Mesendoderm (in vitro differentiated cells): ENCODE measurements at regions not wholly inside any gene's neighbourhood (a gene's known extent, or its start where the extent isn't known, plus 50 kb on each side); places are given as distances from the start of the nearest gene placed in this dataset.

Experiments used
- DNase-seq: peaks from one replicate; pipeline ENCODE4 v3.0.0; 2013
- H2AK5ac ChIP-seq: 2 replicates; pipeline ENCODE4 v1.6.1; 2013; ENCODE audit warnings: low read length, inconsistent platforms
- H2BK120ac ChIP-seq: 2 replicates; pipeline ENCODE4 v1.6.1; 2013; ENCODE audit warnings: low read depth, mild to moderate bottlenecking, low read length, moderate library complexity, mixed read lengths
- H2BK15ac ChIP-seq: replicated peaks from 2 replicates; pipeline ENCODE4 v1.6.1; 2013; ENCODE audit warnings: low read depth, mild to moderate bottlenecking, moderate library complexity
- H2BK5ac ChIP-seq: 2 replicates; pipeline ENCODE4 v1.6.1; 2013; ENCODE audit warnings: low read length, inconsistent platforms
- H3K18ac ChIP-seq: 2 replicates; pipeline ENCODE4 v1.6.1; 2013; ENCODE audit warnings: mild to moderate bottlenecking, low read length, mixed read lengths
- H3K23ac ChIP-seq: one replicate; pipeline ENCODE4 v1.6.1; 2013; ENCODE audit warnings: low read length
- H3K27ac ChIP-seq: 2 replicates; pipeline ENCODE4 v1.5.1; 2013; ENCODE audit warnings: low read depth, mild to moderate bottlenecking, inconsistent platforms, low read length, moderate library complexity
- H3K27me3 ChIP-seq: 2 replicates; pipeline ENCODE4 v1.6.1; 2013; ENCODE audit warnings: low read length, control low read depth, mild to moderate bottlenecking, inconsistent platforms; ENCODE audit not compliant: insufficient read depth, poor library complexity
- H3K36me3 ChIP-seq: 2 replicates; pipeline ENCODE4 v1.6.1; 2013; ENCODE audit warnings: low read length, inconsistent platforms; ENCODE audit not compliant: control insufficient read depth, insufficient read depth
- H3K4ac ChIP-seq: one replicate; pipeline ENCODE4 v1.6.1; 2013; ENCODE audit warnings: low read depth, mild to moderate bottlenecking, low read length, moderate library complexity
- H3K4me1 ChIP-seq: 2 replicates; pipeline ENCODE4 v1.6.1; 2013; ENCODE audit warnings: low read depth, low read length, inconsistent platforms; ENCODE audit not compliant: control insufficient read depth
- H3K4me2 ChIP-seq: 2 replicates; pipeline ENCODE4 v1.6.1; 2013; ENCODE audit warnings: low read length
- H3K4me3 ChIP-seq: 2 replicates; pipeline ENCODE4 v1.5.1; 2013; ENCODE audit warnings: mild to moderate bottlenecking, low read length
- H3K56ac ChIP-seq: one replicate; pipeline ENCODE4 v1.6.1; 2013; ENCODE audit warnings: low read length
- H3K79me1 ChIP-seq: 2 replicates; pipeline ENCODE4 v1.6.1; 2013; ENCODE audit warnings: low read length, inconsistent platforms
- H3K79me2 ChIP-seq: 2 replicates; pipeline ENCODE4 v1.6.1; 2013; ENCODE audit warnings: mild to moderate bottlenecking, low read length; ENCODE audit not compliant: control insufficient read depth, insufficient read depth
- H3K9ac ChIP-seq: 2 replicates; pipeline ENCODE4 v1.6.1; 2013; ENCODE audit warnings: low read length, inconsistent platforms
- H4K5ac ChIP-seq: one replicate; pipeline ENCODE4 v1.6.1; 2013; ENCODE audit warnings: low read length
- H4K8ac ChIP-seq: one replicate; pipeline ENCODE4 v1.6.1; 2013; ENCODE audit warnings: low read depth, mild to moderate bottlenecking, control low read depth, low read length, moderate library complexity
- WGBS: extraction: QIAGEN DNeasy Blood & Tissue Kit; methylation state at CpG from one replicate; pipeline ENCODE4 v1.1.7; 2013; ENCODE audit warnings: low lambda C conversion rate, missing lambda C conversion rate; ENCODE audit not compliant: insufficient coverage; ENCODE audit errors: extremely low coverage; 5-methylcytosine and 5-hydroxymethylcytosine counted together

DNA sequence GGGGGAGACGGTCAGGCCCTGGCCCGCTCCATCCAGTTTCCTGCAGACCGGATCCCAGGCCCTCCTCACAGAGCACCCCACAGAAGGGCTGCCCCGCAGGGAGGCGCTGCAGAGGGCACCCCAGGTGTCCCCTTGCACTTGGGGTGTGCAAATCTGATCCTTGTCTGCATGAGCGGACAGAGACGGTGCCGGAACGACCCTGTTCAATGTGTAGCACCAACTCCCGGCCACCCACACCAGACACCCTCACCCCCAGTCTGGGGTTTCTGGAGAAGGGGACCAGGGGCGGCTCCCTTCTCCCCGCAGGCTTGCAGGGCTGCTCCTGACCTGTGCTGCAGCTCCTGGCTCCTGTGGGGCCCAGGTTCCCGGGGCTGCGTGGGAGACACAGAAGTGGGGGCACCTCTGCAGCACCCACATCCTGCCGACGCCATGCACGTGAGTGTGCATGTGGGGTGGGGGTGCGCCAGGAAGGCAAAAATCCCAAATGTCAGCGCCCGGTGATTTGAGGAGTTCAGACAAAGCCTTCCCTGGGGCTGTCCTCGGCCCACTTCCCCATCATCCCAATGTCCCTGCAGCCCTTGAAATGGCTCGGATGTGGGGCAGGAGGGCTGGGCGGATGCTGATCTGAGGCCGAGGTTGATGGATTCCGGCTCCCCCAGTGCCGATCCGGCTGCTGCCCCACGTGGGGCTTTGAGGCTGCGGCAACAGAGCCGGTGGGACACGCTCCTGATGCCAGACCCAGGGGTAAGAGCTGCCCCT is 85.3 kb upstream of the BHLHE23 start:
- H3K27me3 ChIP-seq = no peaks in the 10 kb centered on the region

DNA sequence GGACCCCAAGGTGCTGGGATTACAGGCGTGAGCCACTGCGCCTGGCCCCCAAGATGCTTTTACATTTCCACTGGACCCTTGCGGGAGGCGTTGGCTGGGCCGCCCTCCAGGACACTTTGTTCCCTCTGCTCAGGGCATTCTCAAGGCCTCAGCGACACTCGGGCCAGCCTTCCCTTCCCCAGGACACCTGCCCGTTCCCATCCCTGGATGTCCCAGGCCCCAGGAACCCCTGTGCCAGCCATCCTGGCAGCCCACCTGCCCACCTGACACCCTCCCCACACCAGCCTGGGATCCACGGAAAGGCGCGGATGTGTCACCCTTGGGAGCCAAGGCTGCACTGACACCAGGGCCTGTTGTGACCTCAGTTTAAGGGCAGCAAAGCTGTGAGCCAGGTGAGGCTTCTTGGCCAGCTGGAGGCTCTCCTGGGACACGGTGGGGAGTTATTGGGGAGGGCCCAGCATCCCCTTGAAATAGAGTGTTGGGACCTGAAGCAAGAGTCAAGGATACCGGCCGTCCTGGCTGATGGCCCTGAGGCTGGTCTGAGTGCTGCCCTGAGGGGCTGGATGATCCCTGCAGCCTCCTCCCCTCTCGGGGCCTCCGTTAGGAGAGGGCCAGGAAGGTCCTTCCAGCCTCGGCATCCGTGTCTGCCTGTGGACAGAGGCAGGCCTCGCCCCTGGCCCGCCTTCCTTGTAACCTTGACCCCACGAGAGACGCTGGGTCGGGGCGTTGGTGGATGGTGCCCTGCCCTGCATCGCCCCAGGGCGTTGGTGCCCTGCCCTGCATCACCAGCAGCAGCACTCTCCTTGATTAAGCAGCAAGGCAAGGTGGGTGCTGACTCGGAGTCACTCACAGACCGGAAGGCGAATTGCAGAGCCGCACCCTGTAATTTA is 84.2 kb upstream of the BHLHE23 start:
- Histone ChIP-seq H3K56ac (no peak overlapping the region), H4K5ac (no peak overlapping the region), H3K27ac (no peak overlapping the region), H2BK15ac (no peak overlapping the region), H2BK5ac (no peak overlapping the region), H3K4me3 (no peak overlapping the region), H2BK120ac (no peak overlapping the region), H3K79me2 (no peaks in the 10 kb centered on the region), H3K36me3 (no peaks in the 10 kb centered on the region), H3K18ac (no peak overlapping the region), H3K27me3 (no peaks in the 10 kb centered on the region), H3K79me1 (no peaks in the 10 kb centered on the region), H3K9ac (no peak overlapping the region), H3K4me1 (no peaks in the 10 kb centered on the region), H2AK5ac (no peak overlapping the region), H3K4me2 (no peak overlapping the region), H3K23ac (no peak overlapping the region), H4K8ac (no peak overlapping the region), H3K4ac (no peak overlapping the region)
- DNase-seq = no peak
- WGBS = no CpG with 5 or more reads among the region's 30 CpGs

More for the DNA sequence above, 85.3 kb upstream of the BHLHE23 start:
- H3K4me3 ChIP-seq = no peak overlapping the region
- H2BK120ac ChIP-seq = no peak overlapping the region
- no peaks in the 10 kb centered on the region for H3K36me3 ChIP-seq
- H3K23ac ChIP-seq = no peak overlapping the region
- H3K4me1 ChIP-seq = no peaks in the 10 kb centered on the region
- H3K27ac ChIP-seq = no peak overlapping the region
- H4K8ac ChIP-seq = no peak overlapping the region
- no CpG with 5 or more reads among the region's 31 CpGs for WGBS
- no peak overlapping the region for H2BK15ac ChIP-seq
- no peak overlapping the region for H3K18ac ChIP-seq
- H3K4me2 ChIP-seq = no peak overlapping the region
- no peak overlapping the region for H3K4ac ChIP-seq
- DNase-seq = no peak
- H3K56ac ChIP-seq = no peak overlapping the region
- H2AK5ac ChIP-seq = no peak overlapping the region
- no peak overlapping the region for H4K5ac ChIP-seq
- H2BK5ac ChIP-seq = no peak overlapping the region
- no peaks in the 10 kb centered on the region for H3K79me1 ChIP-seq
- no peak overlapping the region for H3K9ac ChIP-seq
- no peaks in the 10 kb centered on the region for H3K79me2 ChIP-seq

DNA sequence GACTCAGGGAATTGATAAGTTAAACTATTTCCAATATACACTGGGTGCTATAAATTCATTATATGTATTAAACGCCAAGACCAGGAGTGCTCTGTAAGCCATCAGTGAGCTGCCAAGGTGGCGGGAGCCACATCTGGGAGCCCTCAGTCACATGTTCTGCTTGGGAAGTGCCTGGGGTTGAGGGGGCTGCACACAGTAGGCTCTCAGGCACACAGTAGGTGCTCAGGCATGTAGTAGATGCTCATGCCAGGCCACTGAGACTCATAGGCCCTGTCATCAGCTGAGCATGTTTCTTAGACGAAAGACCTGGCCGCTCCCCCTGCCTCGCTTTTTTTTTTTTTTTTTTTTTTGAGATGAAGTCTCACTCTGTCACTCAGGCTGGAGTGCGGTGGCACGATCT is 83.3 kb upstream of the BHLHE23 start:
- H3K79me1 ChIP-seq = no peaks in the 10 kb centered on the region
- no peaks in the 10 kb centered on the region for H3K79me2 ChIP-seq
- H3K18ac ChIP-seq = no peak overlapping the region
- no peak overlapping the region for H2BK5ac ChIP-seq
- H3K4me1 ChIP-seq = no peaks in the 10 kb centered on the region
- no peak overlapping the region for H3K4ac ChIP-seq
- no peak overlapping the region for H3K4me3 ChIP-seq
- H3K23ac ChIP-seq = no peak overlapping the region
- H3K27me3 ChIP-seq = no peaks in the 10 kb centered on the region
- no peak overlapping the region for H4K8ac ChIP-seq
- no CpG with 5 or more reads among the region's 7 CpGs for WGBS
- DNase-seq = no peak
- no peak overlapping the region for H2BK120ac ChIP-seq
- H3K56ac ChIP-seq = no peak overlapping the region
- H3K27ac ChIP-seq = no peak overlapping the region
- H2AK5ac ChIP-seq = no peak overlapping the region
- H3K36me3 ChIP-seq = no peaks in the 10 kb centered on the region
- no peak overlapping the region for H3K4me2 ChIP-seq
- H2BK15ac ChIP-seq = no peak overlapping the region
- H4K5ac ChIP-seq = no peak overlapping the region
- no peak overlapping the region for H3K9ac ChIP-seq

- Histone ChIP-seq H3K27me3 (no peaks in the 10 kb centered on the region), H2AK5ac (no peak overlapping the region), H3K4me3 (no peak overlapping the region), H3K4me2 (no peak overlapping the region), H3K36me3 (no peaks in the 10 kb centered on the region), H3K18ac (no peak overlapping the region), H2BK15ac (no peak overlapping the region), H4K5ac (no peak overlapping the region), H3K9ac (no peak overlapping the region), H3K4me1 (no peaks in the 10 kb centered on the region), H3K79me2 (no peaks in the 10 kb centered on the region), H3K4ac (no peak overlapping the region), H2BK5ac (no peak overlapping the region), H3K79me1 (no peaks in the 10 kb centered on the region), H3K23ac (no peak overlapping the region), H3K27ac (no peak overlapping the region), H3K56ac (no peak overlapping the region), H4K8ac (no peak overlapping the region), H2BK120ac (no peak overlapping the region)
- WGBS = no CpG with 5 or more reads among the region's 37 CpGs
- no peak for DNase-seq
Measured at GRCh38 chr20:63089051-63089907, 82.5 kb upstream of the BHLHE23 start.

DNA sequence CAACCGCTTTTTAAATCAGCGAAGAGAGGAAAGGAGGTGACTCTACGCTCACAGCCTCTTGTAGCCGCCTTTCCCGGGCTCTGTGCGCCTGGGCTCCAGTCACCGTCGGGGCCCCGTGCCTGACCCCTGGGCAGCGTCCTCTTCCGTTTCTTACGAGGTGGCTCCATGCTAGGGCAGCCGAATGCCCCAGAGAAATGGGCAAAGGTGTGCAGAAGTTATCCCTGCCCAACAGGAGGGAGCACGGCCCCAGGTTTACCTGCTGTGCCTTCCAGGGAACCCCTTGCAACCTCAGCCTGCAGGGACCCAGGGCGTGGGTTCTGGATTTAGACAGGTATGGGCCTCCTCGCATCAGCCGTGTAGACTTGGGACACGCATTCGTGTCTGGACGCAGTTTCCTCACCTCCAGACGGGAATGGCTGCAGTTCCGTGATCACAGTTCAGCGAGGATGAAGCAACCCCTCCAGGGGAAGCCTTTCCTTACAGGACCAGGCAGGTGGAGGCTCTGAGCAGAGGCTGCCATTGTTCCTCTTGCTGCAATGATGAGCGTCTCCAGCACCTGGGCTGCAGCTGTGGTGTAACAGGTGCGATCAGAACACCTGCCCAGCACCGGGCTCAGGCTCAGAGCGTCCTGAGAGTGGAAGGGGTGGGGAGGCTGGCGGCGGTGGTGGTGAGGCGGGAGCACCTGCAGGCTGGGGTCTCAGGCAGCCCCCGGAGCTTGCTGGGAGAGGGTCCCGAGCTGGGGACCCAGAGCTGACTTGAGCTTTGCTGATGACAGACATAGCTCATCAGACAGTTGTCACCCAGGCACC is 81.3 kb upstream of the BHLHE23 start:
- Histone ChIP-seq H3K27me3 (no peaks in the 10 kb centered on the region), H2BK120ac (no peak overlapping the region), H3K18ac (no peak overlapping the region), H3K4me2 (no peak overlapping the region), H3K4ac (no peak overlapping the region), H2AK5ac (no peak overlapping the region), H3K4me3 (no peak overlapping the region), H4K5ac (no peak overlapping the region), H3K23ac (no peak overlapping the region), H2BK15ac (no peak overlapping the region), H2BK5ac (no peak overlapping the region), H3K79me1 (no peaks in the 10 kb centered on the region), H4K8ac (no peak overlapping the region), H3K4me1 (no peaks in the 10 kb centered on the region), H3K79me2 (no peaks in the 10 kb centered on the region), H3K27ac (no peak overlapping the region), H3K36me3 (no peaks in the 10 kb centered on the region), H3K56ac (no peak overlapping the region), H3K9ac (no peak overlapping the region)
- WGBS = no CpG with 5 or more reads among the region's 32 CpGs
- DNase-seq = no peak
